Natural killer cell (primary cell): ENCODE measurements at regions not wholly inside any gene's neighbourhood (a gene's known extent, or its start where the extent isn't known, plus 50 kb on each side); places are given as distances from the start of the nearest gene placed in this dataset.
"Not testable (repeated sequence)": the region's sequence is repeated elsewhere in the genome, so short reads cannot be mapped to it uniquely, and the experiment has no call there.

Experiments
- ATAC-seq, 3 donors: fragments of 150-1000 bp in 2 of 3; fragments of 200-7000 bp in 1 of 3; cut with Tn5 transposase; 1 replicate in 1 of 3; 2 replicates in 2 of 3; pipeline ENCODE4 v1.10.0; 2021; ENCODE audit warnings: mild to moderate bottlenecking in 2 of 3, moderate library complexity in 2 of 3
- DNase-seq, 2 donors: peaks; one replicate each; pipeline versions ENCODE4 v3.0.0 to v3.0.0-alpha.2; 2013 to 2021; ENCODE audit warnings: mixed read lengths in 1 of 2
- H3K27ac ChIP-seq: one replicate; pipeline ENCODE4 v1.5.1; 2013; ENCODE audit warnings: mild to moderate bottlenecking, low read length
- H3K27me3 ChIP-seq: one replicate; pipeline ENCODE4 v1.6.1; 2013; ENCODE audit warnings: low read length; ENCODE audit not compliant: control insufficient read depth, insufficient read depth
- H3K36me3 ChIP-seq: one replicate; pipeline ENCODE4 v1.6.1; 2013; ENCODE audit warnings: low read length; ENCODE audit not compliant: control insufficient read depth, insufficient read depth
- H3K4me1 ChIP-seq: one replicate; pipeline ENCODE4 v1.6.1; 2013; ENCODE audit warnings: low read length; ENCODE audit not compliant: control insufficient read depth, insufficient read depth
- H3K4me3 ChIP-seq: one replicate; pipeline ENCODE4 v1.5.1; 2013; ENCODE audit warnings: low read length
- H3K9me3 ChIP-seq: one replicate; pipeline ENCODE4 v1.6.1; 2013; ENCODE audit warnings: low read length; ENCODE audit not compliant: control insufficient read depth, insufficient read depth
- H3K27ac Mint-ChIP-seq, 2 donors: one replicate each; pipeline ENCODE4 v1.8.0; 2022; ENCODE audit warnings: mild to moderate bottlenecking in 2 of 2, mixed read lengths in 2 of 2, moderate library complexity in 1 of 2
- H3K27me3 Mint-ChIP-seq, 2 donors: one replicate each; pipeline ENCODE4 v1.8.0; 2022; ENCODE audit warnings: low read depth in 2 of 2, mixed read lengths in 2 of 2
- H3K36me3 Mint-ChIP-seq: one replicate; pipeline ENCODE4 v1.8.0; 2022; ENCODE audit warnings: mixed read lengths
- H3K4me1 Mint-ChIP-seq, 2 donors: one replicate each; pipeline ENCODE4 v1.8.0; 2022; ENCODE audit warnings: mixed read lengths in 2 of 2
- H3K4me3 Mint-ChIP-seq: one replicate; pipeline ENCODE4 v1.8.0; 2022; ENCODE audit warnings: mild to moderate bottlenecking, moderate library complexity, mixed read lengths
- H3K9me3 Mint-ChIP-seq, 2 donors: one replicate each; pipeline ENCODE4 v1.8.0; 2022; ENCODE audit warnings: mixed read lengths in 2 of 2
- WGBS: methylation state at CpG from one replicate; pipeline ENCODE4 v1.1.7; 2013; ENCODE audit warnings: missing lambda C conversion rate; ENCODE audit not compliant: insufficient coverage; 5-methylcytosine and 5-hydroxymethylcytosine counted together
- intact Hi-C: fragments of 100-400 bp; cut with micrococcal nuclease; formaldehyde crosslinking; loops from one replicate; pipeline ENCODE4 v1.14.2; 2022
- TF ChIP-seq, protein P1 (sequence below): fragments of 200-600 bp; IDR thresholded peaks from one replicate; pipeline ENCODE4 v1.8.0; 2022; ENCODE audit warnings: antibody characterized with exemption

DNA sequence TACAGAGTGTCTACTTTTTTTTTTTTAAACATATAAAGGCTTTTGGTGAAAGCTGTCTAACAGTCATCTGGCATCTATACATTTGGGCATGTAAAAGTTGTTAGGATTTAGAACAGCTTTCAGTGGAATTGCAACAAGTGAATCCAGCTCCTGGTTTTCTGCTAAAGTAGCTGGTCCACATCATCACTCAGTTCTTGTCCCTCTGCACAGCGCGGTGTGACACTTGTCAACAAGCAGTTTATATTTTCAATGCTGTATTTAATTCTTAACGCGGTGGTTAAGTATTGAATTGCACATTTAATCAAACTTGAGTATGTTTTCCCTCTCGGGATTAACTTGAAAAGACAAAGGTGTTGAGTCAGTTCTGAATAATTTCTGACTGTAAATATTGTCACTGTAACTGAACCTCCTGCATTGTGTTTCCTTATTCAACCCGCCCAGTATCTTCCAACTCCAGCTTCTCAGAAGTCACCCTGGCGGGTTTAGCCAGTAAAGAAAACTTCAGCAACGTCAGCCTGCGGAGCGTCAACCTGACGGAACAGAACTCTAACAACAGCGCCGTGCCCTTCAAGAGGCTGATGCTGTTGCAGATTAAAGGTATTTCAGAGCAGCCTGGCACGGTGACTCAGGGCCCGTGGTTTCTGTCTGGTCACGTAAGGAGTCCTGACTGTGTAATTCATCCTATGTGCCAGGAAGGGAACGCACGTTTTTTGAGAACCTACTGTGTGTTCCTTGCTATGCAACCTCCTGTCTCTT, 66.1 kb upstream of the LYZL2 start:
- H3K36me3 Mint-ChIP-seq, H3K27ac Mint-ChIP-seq, H3K4me3 ChIP-seq, H3K27me3 ChIP-seq, H3K4me3 Mint-ChIP-seq, H3K27me3 Mint-ChIP-seq, intact Hi-C loops, H3K36me3 ChIP-seq, H3K27ac ChIP-seq, H3K9me3 Mint-ChIP-seq, H3K9me3 ChIP-seq: not testable (repeated sequence)
- ATAC-seq: peak; percentile 25 to 77 (median 26)
- peak in 1 of 2 donors; percentile 73 for DNase-seq
- WGBS: 61% methylated on average over 18 of the region's 18 CpGs
- H3K4me1 Mint-ChIP-seq: peaks cover 11 to 15% of the 10 kb centered on the region in 2 donors
- peaks cover 17% of the 10 kb centered on the region for H3K4me1 ChIP-seq

DNA sequence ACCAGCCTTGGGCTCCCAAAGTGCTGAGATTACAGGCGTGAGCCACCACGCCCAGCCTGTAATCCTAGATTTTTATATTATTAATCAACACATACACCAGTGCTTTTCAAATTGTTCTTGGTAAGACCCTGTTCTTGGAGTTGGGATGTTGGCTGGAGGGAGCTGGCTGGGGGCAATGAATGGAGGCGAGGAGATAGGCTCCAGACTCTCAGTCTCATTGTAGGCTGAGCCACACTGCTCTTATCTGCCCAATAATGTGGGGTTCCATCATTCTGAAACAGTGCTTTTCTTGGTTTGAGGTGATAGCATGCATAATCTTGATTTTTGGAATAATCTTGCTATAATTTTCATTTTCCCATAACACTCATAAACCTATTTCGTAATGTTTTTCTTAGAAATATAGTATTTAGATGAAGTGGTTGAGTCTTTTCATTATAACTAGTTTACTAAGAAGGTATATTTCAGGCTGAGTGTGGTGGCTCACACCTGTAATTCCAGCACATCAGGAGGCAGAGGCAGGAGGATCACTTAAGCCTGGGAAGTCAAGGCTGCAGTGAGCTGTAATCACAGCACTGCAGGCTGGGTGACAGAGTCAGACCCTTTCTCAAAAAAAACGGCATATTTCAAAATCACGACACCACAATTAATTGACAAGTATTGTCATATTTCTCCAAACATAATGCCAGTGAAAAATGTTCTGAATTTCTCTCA, 65.1 kb upstream of the LYZL2 start:
- H3K4me1 ChIP-seq: peaks cover 14% of the 10 kb centered on the region
- no peaks in the 10 kb centered on the region for H3K9me3 Mint-ChIP-seq
- no peak overlapping the region for H3K4me3 Mint-ChIP-seq
- DNase-seq (no peak), ATAC-seq (no peak)
- peaks cover 0 to 8% of the 10 kb centered on the region in 2 donors for H3K27me3 Mint-ChIP-seq
- H3K4me1 Mint-ChIP-seq: peaks cover 8 to 11% of the 10 kb centered on the region in 2 donors
- intact Hi-C loops: no loop called here
- TF ChIP-seq, protein P1, sequence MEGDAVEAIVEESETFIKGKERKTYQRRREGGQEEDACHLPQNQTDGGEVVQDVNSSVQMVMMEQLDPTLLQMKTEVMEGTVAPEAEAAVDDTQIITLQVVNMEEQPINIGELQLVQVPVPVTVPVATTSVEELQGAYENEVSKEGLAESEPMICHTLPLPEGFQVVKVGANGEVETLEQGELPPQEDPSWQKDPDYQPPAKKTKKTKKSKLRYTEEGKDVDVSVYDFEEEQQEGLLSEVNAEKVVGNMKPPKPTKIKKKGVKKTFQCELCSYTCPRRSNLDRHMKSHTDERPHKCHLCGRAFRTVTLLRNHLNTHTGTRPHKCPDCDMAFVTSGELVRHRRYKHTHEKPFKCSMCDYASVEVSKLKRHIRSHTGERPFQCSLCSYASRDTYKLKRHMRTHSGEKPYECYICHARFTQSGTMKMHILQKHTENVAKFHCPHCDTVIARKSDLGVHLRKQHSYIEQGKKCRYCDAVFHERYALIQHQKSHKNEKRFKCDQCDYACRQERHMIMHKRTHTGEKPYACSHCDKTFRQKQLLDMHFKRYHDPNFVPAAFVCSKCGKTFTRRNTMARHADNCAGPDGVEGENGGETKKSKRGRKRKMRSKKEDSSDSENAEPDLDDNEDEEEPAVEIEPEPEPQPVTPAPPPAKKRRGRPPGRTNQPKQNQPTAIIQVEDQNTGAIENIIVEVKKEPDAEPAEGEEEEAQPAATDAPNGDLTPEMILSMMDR: no peak
- WGBS: 89% methylated on average over 4 of the region's 6 CpGs
- no peaks in the 10 kb centered on the region for H3K27me3 ChIP-seq
- no peaks in the 10 kb centered on the region for H3K9me3 ChIP-seq
- no peaks in the 10 kb centered on the region for H3K36me3 Mint-ChIP-seq
- H3K27ac Mint-ChIP-seq: no peak overlapping the region
- no peaks in the 10 kb centered on the region for H3K36me3 ChIP-seq
- H3K27ac ChIP-seq: no peak overlapping the region
- no peak overlapping the region for H3K4me3 ChIP-seq

DNA sequence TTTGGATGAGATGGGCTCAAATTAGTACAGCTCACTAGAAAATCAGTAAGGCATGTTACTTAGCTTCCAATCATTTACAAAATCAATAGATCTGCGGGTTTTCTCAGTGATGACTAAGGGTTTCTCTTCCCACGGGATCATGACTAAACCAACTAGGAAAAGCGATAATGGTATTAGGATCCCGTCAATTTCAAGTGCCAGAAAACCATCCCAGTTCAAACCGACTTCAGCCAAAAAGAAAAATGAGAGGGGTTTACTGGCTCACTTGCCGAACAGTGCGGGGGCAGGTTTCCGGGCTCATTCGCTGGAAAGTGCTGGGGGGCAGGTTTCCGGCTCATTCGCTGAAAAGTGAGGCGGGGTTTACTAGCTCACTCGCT, 62.1 kb upstream of the LYZL2 start:
- intact Hi-C loops: no loop called here
- H3K9me3 Mint-ChIP-seq: no peaks in the 10 kb centered on the region
- H3K4me1 Mint-ChIP-seq: no peaks in the 10 kb centered on the region

DNA sequence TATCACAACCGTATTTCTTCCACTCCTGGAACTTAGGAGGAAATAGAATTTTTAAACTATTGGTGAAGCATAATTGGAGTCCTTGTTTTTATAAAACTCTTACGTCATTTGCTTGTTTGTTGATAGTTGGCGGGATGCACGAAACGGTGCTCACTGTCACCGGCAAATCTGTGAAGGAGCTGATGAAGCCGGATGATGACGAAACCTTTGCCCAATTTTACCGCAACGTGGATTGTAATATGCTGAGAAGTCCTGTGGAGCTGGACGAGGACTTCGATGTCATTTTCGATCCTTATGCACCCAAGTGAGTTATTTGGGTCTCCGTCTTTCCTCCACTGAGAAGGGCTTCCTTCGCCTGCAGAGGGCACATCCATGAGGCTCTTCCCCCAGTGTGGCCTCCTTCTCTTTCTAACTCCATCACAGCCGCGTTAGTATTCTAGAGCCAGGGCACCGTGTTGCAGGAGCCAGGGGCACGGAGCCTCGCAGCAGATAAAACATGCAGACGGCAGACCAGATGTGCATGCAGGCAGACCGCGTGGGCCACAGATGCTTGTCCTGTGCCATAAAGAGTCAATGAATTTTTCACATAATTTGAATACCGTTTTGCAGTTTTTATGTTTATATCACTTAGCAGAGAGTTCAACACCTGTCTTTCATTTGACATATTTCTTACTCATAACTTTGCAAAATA, 61.5 kb upstream of the LYZL2 start:
- DNase-seq, H3K4me1 ChIP-seq, H3K9me3 Mint-ChIP-seq, ATAC-seq, H3K27ac Mint-ChIP-seq, H3K36me3 ChIP-seq, intact Hi-C loops, H3K4me3 Mint-ChIP-seq, H3K4me3 ChIP-seq, H3K4me1 Mint-ChIP-seq, H3K36me3 Mint-ChIP-seq, H3K27ac ChIP-seq, H3K27me3 ChIP-seq, H3K9me3 ChIP-seq: not testable (repeated sequence)
- H3K27me3 Mint-ChIP-seq: peaks cover 11 to 33% of the 10 kb centered on the region in 2 donors
- WGBS: 89% methylated on average over 24 of the region's 24 CpGs

More for the DNA sequence above, 62.1 kb upstream of the LYZL2 start:
- Histone ChIP-seq H3K4me1 (peaks cover 6% of the 10 kb centered on the region), H3K27me3 (peaks cover 4% of the 10 kb centered on the region), H3K36me3 (no peaks in the 10 kb centered on the region), H3K4me3 (no peak overlapping the region), H3K27ac (no peak overlapping the region), H3K9me3 (no peaks in the 10 kb centered on the region)
- DNase-seq: no peak
- ATAC-seq: no peak
- Mint-ChIP-seq H3K36me3 (no peaks in the 10 kb centered on the region), H3K27me3 (peaks cover 10 to 28% of the 10 kb centered on the region in 2 donors), H3K27ac (no peak overlapping the region), H3K4me3 (no peak overlapping the region)
- 96% methylated on average over 13 of the region's 13 CpGs for WGBS
- TF ChIP-seq, protein P1: no peak
